SU-DHL-6 (cell line): ENCODE measurements at regions not wholly inside any gene's neighbourhood (a gene's known extent, or its start where the extent isn't known, plus 50 kb on each side); places are given as distances from the start of the nearest gene placed in this dataset.

Experiments
- EZH2phosphoT487 ChIP-seq: fragments of 200-600 bp; sonication (generic), shearing (Covaris generic); conservative IDR thresholded peaks from 2 replicates; pipeline ENCODE4 v1.6.1; 2018; ENCODE audit warnings: mild to moderate bottlenecking, antibody characterized with exemption, low read length, moderate library complexity, mixed read lengths
- TF ChIP-seq, protein P1 (sequence below): fragments of 200-600 bp; sonication (generic); IDR thresholded peaks from one replicate; pipeline ENCODE4 v1.5.1; 2017; ENCODE audit warnings: antibody characterized with exemption, mild to moderate bottlenecking, low read length, moderate library complexity; ENCODE audit not compliant: insufficient read depth, poor library complexity, severe bottlenecking

- TF ChIP-seq, protein P1, sequence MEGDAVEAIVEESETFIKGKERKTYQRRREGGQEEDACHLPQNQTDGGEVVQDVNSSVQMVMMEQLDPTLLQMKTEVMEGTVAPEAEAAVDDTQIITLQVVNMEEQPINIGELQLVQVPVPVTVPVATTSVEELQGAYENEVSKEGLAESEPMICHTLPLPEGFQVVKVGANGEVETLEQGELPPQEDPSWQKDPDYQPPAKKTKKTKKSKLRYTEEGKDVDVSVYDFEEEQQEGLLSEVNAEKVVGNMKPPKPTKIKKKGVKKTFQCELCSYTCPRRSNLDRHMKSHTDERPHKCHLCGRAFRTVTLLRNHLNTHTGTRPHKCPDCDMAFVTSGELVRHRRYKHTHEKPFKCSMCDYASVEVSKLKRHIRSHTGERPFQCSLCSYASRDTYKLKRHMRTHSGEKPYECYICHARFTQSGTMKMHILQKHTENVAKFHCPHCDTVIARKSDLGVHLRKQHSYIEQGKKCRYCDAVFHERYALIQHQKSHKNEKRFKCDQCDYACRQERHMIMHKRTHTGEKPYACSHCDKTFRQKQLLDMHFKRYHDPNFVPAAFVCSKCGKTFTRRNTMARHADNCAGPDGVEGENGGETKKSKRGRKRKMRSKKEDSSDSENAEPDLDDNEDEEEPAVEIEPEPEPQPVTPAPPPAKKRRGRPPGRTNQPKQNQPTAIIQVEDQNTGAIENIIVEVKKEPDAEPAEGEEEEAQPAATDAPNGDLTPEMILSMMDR, result no peak
- TF ChIP-seq EZH2phosphoT487, result no peak
These were observed 151.6 kb downstream of the BBOX1 start for GRCh38 chr11:27192184-27192583.
